Epithelial cell of proximal tubule (primary cell): ENCODE measurements at regions not wholly inside any gene's neighbourhood (a gene's known extent, or its start where the extent isn't known, plus 50 kb on each side); places are given as distances from the start of the nearest gene placed in this dataset.

Experiments
- DNase-seq: peaks from one replicate; pipeline ENCODE4 v3.0.0-alpha.2; 2011; ENCODE audit warnings: low read depth
- H3K4me3 ChIP-seq: 2 replicates; pipeline ENCODE4 v1.5.1; 2011; ENCODE audit warnings: low read depth, mild to moderate bottlenecking, low read length
- TF ChIP-seq, protein P1 (sequence below): conservative IDR thresholded peaks from 2 replicates; pipeline ENCODE4 v1.5.1; 2012; ENCODE audit warnings: low read depth, mild to moderate bottlenecking, low read length

DNA sequence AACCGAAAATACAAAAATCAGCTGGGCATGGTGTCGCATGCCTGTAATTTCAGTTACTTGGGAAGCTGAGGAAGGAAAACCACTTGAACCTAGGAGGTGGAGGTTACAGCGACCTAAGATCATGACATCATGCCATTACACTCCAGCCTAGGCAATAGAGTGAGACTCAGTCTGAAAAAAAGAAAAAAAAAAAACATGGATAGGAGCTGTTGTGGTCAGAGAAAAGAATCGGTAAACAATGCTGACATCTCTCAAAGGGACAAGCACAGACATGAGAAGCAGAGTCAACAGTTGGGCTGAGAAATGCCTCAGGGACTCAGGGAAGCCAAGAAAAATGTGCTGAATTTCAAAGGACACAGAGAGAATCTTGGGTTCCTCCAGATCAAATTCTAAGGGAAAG is 236.9 kb upstream of the USP9Y start:
- no peak for DNase-seq
- TF ChIP-seq, protein P1, sequence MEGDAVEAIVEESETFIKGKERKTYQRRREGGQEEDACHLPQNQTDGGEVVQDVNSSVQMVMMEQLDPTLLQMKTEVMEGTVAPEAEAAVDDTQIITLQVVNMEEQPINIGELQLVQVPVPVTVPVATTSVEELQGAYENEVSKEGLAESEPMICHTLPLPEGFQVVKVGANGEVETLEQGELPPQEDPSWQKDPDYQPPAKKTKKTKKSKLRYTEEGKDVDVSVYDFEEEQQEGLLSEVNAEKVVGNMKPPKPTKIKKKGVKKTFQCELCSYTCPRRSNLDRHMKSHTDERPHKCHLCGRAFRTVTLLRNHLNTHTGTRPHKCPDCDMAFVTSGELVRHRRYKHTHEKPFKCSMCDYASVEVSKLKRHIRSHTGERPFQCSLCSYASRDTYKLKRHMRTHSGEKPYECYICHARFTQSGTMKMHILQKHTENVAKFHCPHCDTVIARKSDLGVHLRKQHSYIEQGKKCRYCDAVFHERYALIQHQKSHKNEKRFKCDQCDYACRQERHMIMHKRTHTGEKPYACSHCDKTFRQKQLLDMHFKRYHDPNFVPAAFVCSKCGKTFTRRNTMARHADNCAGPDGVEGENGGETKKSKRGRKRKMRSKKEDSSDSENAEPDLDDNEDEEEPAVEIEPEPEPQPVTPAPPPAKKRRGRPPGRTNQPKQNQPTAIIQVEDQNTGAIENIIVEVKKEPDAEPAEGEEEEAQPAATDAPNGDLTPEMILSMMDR, result no peak
- no peak overlapping the region for H3K4me3 ChIP-seq

DNA sequence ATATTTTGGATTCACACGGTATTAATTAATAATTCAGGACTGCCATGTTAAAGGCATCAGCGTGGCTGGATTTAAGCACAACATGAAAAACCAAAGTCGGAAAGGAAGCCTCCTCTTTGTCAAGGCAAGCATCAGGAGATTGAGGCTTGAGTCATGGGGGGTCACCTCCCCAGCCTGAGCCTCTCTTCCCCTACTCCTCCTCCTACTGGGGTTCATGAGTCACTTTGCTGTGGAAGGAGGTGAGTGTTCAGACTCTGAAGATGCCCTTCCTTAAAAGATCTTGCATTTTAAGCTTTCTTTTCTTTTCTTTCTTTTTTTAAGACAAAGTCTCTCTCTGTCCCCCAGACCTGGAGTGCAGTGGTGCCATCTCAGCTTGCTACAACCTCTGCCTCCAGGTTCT is 235.3 kb upstream of the USP9Y start:
- TF ChIP-seq, protein P1, result no peak
- DNase-seq, result no peak
- no peak overlapping the region for H3K4me3 ChIP-seq

DNA sequence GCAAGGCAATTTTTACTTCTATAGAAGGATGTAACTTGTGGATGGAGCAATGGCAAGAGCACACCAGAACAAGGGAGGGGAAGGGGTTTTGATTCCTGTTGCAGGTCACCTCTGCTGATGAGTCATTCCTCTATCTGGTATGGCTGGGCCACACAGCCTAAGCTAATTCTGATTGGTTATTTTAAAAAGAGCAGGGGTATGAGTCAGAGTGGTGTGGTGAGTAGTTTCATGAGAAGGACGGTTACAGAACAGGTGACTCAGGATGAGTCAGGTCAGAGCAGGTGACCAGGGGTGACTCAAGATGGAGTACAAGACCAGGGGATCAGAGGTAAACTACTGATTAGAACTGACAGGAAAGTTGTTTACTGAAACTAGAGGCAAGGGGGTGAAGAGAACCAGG is 231.9 kb upstream of the USP9Y start:
- peak; percentile 4 for DNase-seq
- H3K4me3 ChIP-seq, result no peak overlapping the region
- TF ChIP-seq, protein P1, result no peak

DNA sequence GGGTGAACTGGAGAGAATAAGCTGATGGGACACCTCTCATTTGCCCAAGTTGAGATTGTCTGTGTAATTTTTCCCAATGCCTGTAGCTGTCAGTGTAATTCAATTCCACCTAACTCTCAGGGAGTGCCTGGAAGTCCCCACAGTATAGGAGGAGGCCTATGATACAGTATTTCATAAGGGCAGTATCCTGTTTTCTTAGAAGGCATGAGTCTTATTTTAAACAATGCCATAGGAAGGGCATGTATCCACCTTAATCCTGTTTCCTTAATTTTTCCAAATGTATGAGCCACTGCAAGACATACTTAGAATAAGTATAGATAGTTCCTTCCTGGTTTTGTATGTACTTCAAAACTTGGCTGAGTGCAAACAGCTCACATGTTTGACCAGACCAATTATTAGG is 226.6 kb upstream of the USP9Y start:
- TF ChIP-seq, protein P1, result no peak
- H3K4me3 ChIP-seq, result no peak overlapping the region
- no peak for DNase-seq

DNA sequence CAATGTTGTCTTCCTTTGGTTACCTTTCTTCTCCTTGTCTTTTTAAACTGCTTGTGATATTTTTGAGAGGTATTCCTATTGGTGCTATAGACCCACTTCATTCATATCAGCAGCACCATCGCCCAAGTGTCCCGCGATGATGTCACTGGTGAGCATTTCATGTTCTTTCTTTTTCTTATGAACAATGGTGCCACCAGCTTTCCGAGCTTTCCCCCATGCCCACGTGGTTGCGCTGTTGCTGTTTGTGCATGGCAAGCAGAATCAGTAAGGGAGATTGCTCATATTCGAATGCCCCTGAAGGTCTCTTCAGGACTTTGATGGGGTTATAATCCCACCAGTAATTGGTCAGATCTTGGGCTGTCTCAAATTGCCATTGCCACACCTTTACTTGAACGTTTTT is 221.6 kb upstream of the USP9Y start:
- H3K4me3 ChIP-seq, result no peak overlapping the region
- DNase-seq, result no peak
- TF ChIP-seq, protein P1, result peak; percentile 45

DNA sequence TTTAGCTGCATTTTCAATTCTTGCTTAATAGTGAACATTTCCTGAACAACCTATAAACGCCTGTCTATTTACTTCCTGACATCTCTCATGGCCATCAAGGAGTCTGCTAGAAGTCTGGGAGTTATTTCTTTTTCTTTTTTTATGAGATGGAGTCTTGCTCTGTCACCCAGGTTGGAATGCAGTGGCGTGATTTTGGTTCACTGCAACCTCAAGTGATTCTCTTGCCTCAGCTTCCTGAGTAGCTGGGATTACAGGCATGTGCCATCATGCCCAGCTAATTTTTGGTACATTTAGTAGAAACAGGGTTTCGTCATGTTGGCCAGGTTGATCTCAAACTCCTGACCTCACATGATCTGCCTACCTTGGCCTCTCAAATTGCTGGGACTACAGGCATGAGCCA is 217.6 kb upstream of the USP9Y start:
- DNase-seq, result no peak
- TF ChIP-seq, protein P1, result no peak

DNA sequence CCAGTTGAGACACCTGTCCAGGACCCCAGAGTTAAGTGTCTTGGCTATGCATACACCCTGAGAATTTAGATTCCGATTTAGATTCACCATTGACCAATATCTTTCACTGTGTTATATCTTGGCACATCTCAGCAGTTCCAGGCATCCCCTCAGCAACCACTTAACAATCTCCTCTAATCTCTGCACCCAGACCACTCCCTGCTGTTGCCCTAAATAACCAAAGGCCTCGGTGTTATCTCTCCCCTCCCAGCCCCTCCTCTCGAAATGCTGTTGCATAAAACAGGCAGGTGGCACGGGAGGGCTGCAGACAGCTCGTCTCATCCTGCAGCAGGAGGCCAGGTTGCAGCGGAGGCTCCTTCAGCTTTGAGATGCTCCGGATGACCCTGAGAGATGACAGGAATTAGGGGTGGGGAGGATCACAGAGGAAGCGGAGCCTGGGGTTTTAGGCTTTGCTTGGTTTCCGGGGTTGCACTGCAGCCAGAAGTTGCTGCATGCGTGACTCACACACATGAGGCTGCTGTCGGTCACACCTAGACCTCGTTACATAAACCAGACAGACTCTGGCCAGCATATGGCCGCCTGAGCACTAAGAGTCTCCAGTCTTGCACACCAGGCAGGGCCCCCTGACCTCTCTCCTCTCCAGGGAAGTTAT is 210.3 kb upstream of the USP9Y start:
- TF ChIP-seq, protein P1, result no peak
- no peak for DNase-seq
- H3K4me3 ChIP-seq, result no peak overlapping the region

More for the DNA sequence above, 217.6 kb upstream of the USP9Y start:
- H3K4me3 ChIP-seq, result no peak overlapping the region
